GM23248 (cell line): ENCODE measurements at regions not wholly inside any gene's neighbourhood (a gene's known extent, or its start where the extent isn't known, plus 50 kb on each side); places are given as distances from the start of the nearest gene placed in this dataset.

ENCODE experiments used
- DNase-seq: peaks from one replicate; pipeline ENCODE4 v3.0.0-alpha.2; 2015
- H2AFZ ChIP-seq: fragments of 200-600 bp; sonication (generic); 2 replicates; pipeline ENCODE4 v1.6.1; 2016; ENCODE audit warnings: antibody characterized with exemption
- H3F3A ChIP-seq: fragments of 200-600 bp; sonication (generic); 2 replicates; pipeline ENCODE4 v1.6.1; 2016; ENCODE audit warnings: mild to moderate bottlenecking, antibody characterized with exemption, mixed run types; ENCODE audit not compliant: insufficient read depth
- H3K27ac ChIP-seq: fragments of 200-600 bp; sonication (generic); 2 replicates; pipeline ENCODE4 v1.5.1; 2016; ENCODE audit warnings: mild to moderate bottlenecking
- H3K27me3 ChIP-seq: fragments of 200-600 bp; sonication (generic); replicated peaks from 2 replicates; pipeline ENCODE4 v1.6.1; 2016; ENCODE audit warnings: mild to moderate bottlenecking; ENCODE audit not compliant: insufficient read depth
- H3K36me3 ChIP-seq: fragments of 200-600 bp; sonication (generic); 2 replicates; pipeline ENCODE4 v1.6.1; 2016; ENCODE audit warnings: low read depth, mild to moderate bottlenecking
- H3K4me1 ChIP-seq: fragments of 200-600 bp; sonication (generic); 2 replicates; pipeline ENCODE4 v1.6.1; 2016; ENCODE audit warnings: mild to moderate bottlenecking; ENCODE audit not compliant: insufficient read depth
- H3K4me2 ChIP-seq: fragments of 200-600 bp; sonication (generic); one replicate; pipeline ENCODE4 v1.6.1; 2016; ENCODE audit warnings: mild to moderate bottlenecking; ENCODE audit not compliant: unreplicated experiment
- H3K4me3 ChIP-seq: fragments of 200-600 bp; sonication (generic); 2 replicates; pipeline ENCODE4 v1.5.1; 2016; ENCODE audit warnings: mild to moderate bottlenecking
- H3K79me2 ChIP-seq: fragments of 200-600 bp; sonication (generic); 2 replicates; pipeline ENCODE4 v1.6.1; 2016; ENCODE audit warnings: mild to moderate bottlenecking; ENCODE audit not compliant: insufficient read depth
- H3K9ac ChIP-seq: fragments of 200-600 bp; sonication (generic); 2 replicates; pipeline ENCODE4 v1.6.1; 2016; ENCODE audit warnings: mild to moderate bottlenecking
- H3K9me2 ChIP-seq: fragments of 200-600 bp; sonication (generic); 2 replicates; pipeline ENCODE4 v1.6.1; 2016; ENCODE audit warnings: mixed run types, mild to moderate bottlenecking, moderate library complexity; ENCODE audit not compliant: insufficient read depth
- H3K9me3 ChIP-seq: fragments of 200-600 bp; sonication (generic); one replicate; pipeline ENCODE4 v1.6.1; 2017; ENCODE audit warnings: low read depth
- H4K20me1 ChIP-seq: fragments of 200-600 bp; sonication (generic); 2 replicates; pipeline ENCODE4 v1.6.0; 2016; ENCODE audit not compliant: insufficient read depth
- EZH2 ChIP-seq: fragments of 200-600 bp; sonication (generic); IDR thresholded peaks from 2 replicates; pipeline ENCODE4 v1.6.1; 2018; ENCODE audit warnings: antibody characterized with exemption, mild to moderate bottlenecking; ENCODE audit not compliant: insufficient read depth, poor library complexity, severe bottlenecking
- EZH2phosphoT487 ChIP-seq: fragments of 200-600 bp; sonication (generic); IDR thresholded peaks from 2 replicates; pipeline ENCODE4 v1.6.1; 2018; ENCODE audit warnings: antibody characterized with exemption, moderate library complexity, mild to moderate bottlenecking, low read depth; ENCODE audit not compliant: insufficient read depth
- WGBS, 2 experiments: methylation state at CpG; one replicate each; pipeline ENCODE4 v1.1.6; 2015 to 2017; ENCODE audit warnings: low lambda C conversion rate in 2 of 2, low coverage in 1 of 2; ENCODE audit errors: missing lambda C conversion rate in 2 of 2; 5-methylcytosine and 5-hydroxymethylcytosine counted together
- in situ Hi-C: fragments of 300-500 bp; cut with MboI; formaldehyde crosslinking; loops from 2 replicates; pipeline ENCODE4 v1.15.0; 2020

DNA sequence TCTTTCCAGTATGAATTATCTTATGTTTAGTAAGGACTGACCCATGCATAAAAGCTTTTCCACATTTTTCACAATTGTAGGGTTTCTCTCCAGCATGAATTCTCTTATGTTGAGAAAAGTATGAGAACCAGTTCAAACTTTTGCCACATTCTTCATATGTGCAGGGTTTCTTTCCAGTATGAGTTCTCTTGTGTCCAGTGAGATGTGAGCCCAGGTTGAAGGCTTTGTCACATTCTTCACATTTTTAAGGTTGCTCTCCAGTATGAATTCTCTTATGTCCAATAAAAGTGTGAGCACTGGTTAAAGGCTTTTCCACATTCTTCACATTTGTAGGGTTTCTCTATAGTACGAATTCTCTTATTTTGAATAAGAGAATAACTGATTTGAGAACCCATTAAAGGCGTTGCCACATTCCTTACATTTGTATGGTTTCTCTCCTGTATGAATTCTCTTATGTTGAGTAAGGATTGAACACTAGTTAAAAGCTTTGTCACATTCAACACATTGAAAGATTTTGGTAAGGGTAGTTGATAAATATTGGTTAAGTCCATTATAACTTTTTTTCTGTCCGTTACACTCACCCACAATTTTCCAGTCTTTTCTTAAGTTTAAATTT is 911.0 kb upstream of the ZNF722 start:
- H3K9me3 ChIP-seq = peaks cover 16% of the 10 kb centered on the region
- H3K27me3 ChIP-seq = no peaks in the 10 kb centered on the region
- no peaks in the 10 kb centered on the region for H3K4me1 ChIP-seq
- no peaks in the 10 kb centered on the region for H3K9me2 ChIP-seq
- H3K4me2 ChIP-seq = no peak overlapping the region
- H4K20me1 ChIP-seq = no peaks in the 10 kb centered on the region
- H3K9ac ChIP-seq = no peak overlapping the region
- WGBS, 2 experiments = 7 to 15% methylated on average over 3 of the region's 3 CpGs
- no peak overlapping the region for H3K27ac ChIP-seq
- no peaks in the 10 kb centered on the region for H3K79me2 ChIP-seq
- DNase-seq = no peak
- H3K36me3 ChIP-seq = no peaks in the 10 kb centered on the region
- H2AFZ ChIP-seq = no peak overlapping the region
- no peaks in the 10 kb centered on the region for H3F3A ChIP-seq
- TF ChIP-seq EZH2phosphoT487 (no peak), EZH2 (no peak)
- in situ Hi-C loops = no loop called here
- no peak overlapping the region for H3K4me3 ChIP-seq

DNA sequence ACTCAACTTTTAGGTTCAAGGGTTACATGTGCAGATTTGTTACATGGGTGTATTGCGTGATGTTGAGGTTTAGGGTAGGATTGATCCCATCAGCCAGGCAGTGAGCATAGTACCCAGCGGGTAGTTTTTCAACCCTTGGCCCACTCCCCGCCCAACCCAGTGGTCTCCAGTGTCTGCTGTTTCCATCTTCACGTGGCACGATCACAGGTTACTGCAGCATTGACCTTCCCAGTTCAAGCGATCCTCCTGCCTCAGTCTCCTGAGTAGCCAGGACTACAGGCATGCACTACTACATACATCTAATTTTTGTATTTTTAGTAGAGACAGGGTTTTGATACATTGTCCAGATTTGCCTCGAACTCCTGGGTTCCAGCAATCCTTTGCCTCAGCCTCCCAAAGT is 905.7 kb upstream of the ZNF722 start:
- H3F3A ChIP-seq = no peaks in the 10 kb centered on the region
- H3K9ac ChIP-seq = no peak overlapping the region
- in situ Hi-C loops = no loop called here
- TF ChIP-seq EZH2phosphoT487 (no peak), EZH2 (no peak)
- H3K9me2 ChIP-seq = no peaks in the 10 kb centered on the region
- H3K27me3 ChIP-seq = no peaks in the 10 kb centered on the region
- peaks cover 2% of the 10 kb centered on the region for H3K9me3 ChIP-seq
- H3K27ac ChIP-seq = no peak overlapping the region
- H2AFZ ChIP-seq = no peak overlapping the region
- no peak for DNase-seq
- no peaks in the 10 kb centered on the region for H3K79me2 ChIP-seq
- H3K4me3 ChIP-seq = no peak overlapping the region
- H3K4me2 ChIP-seq = no peak overlapping the region
- H3K36me3 ChIP-seq = no peaks in the 10 kb centered on the region
- 24 to 26% methylated on average over 7 of the region's 7 CpGs for WGBS, 2 experiments
- no peaks in the 10 kb centered on the region for H3K4me1 ChIP-seq
- no peaks in the 10 kb centered on the region for H4K20me1 ChIP-seq

- no peak for TF ChIP-seq EZH2
- no peak for TF ChIP-seq EZH2phosphoT487
- Histone ChIP-seq H2AFZ (no peak overlapping the region), H3K36me3 (no peaks in the 10 kb centered on the region), H3K27ac (no peak overlapping the region), H3K4me3 (no peak overlapping the region), H3F3A (no peaks in the 10 kb centered on the region), H3K9ac (no peak overlapping the region), H3K4me1 (no peaks in the 10 kb centered on the region), H3K27me3 (no peaks in the 10 kb centered on the region), H3K4me2 (no peak overlapping the region), H3K79me2 (no peaks in the 10 kb centered on the region), H3K9me3 (no peaks in the 10 kb centered on the region), H4K20me1 (no peaks in the 10 kb centered on the region), H3K9me2 (no peaks in the 10 kb centered on the region)
- 73 to 74% methylated on average over 1 of the region's 1 CpG for WGBS, 2 experiments
- DNase-seq = no peak
- in situ Hi-C loops = no loop called here
These were observed 905.2 kb upstream of the ZNF722 start for GRCh38 chr7:63093481-63093880.

DNA sequence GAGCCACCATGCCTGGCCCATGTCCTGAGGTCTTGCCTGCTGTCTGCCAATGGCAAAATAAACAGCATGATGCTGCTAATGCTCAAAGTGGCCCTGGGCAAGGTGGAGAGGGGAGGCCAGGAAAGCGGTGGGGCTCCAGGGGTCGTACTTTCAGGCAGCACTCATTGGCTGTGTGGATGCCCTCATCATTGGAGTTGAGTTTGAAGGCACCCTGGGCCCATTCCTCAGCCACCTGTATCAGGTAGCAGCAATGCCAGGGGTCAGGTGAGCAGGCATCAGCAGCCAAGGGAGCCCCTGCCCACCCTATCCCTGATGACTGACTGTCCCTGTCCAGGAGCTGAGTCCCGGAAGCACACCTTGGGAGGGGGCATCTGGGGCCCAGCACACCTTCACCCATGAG is 902.5 kb upstream of the ZNF722 start:
- DNase-seq = no peak
- 8 to 17% methylated on average over 2 to 3 of the region's 3 CpGs for WGBS, 2 experiments
- Histone ChIP-seq H2AFZ (no peak overlapping the region), H3K9ac (no peak overlapping the region), H3K4me1 (no peaks in the 10 kb centered on the region), H3K36me3 (no peaks in the 10 kb centered on the region), H3F3A (no peaks in the 10 kb centered on the region), H3K27me3 (no peaks in the 10 kb centered on the region), H3K79me2 (no peaks in the 10 kb centered on the region), H3K4me2 (no peak overlapping the region), H3K27ac (no peak overlapping the region), H3K4me3 (no peak overlapping the region), H3K9me2 (no peaks in the 10 kb centered on the region), H4K20me1 (no peaks in the 10 kb centered on the region), H3K9me3 (no peaks in the 10 kb centered on the region)
- no peak for TF ChIP-seq EZH2phosphoT487
- no peak for TF ChIP-seq EZH2
- in situ Hi-C loops = no loop called here

DNA sequence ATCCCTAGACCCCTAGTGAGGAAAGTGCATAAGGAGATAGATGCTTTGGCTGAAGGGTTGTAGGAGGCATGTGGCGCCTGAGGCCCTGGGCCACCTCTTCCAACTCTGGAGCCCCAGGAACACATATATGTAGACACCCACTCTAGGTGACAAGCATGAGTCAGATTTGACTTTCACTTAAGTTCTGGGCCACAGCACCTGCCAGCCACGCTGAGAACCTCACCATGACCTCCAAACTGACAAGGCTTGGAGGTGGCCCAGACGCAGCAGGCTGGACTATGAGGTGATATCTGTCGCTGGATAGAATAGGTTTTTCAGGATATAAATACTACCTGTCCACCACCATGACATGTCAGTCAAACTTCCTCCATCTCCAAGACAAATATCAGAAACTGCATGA is 894.0 kb upstream of the ZNF722 start:
- no peaks in the 10 kb centered on the region for H3K9me2 ChIP-seq
- 8 to 12% methylated on average over 4 of the region's 4 CpGs for WGBS, 2 experiments
- H2AFZ ChIP-seq = no peak overlapping the region
- no peaks in the 10 kb centered on the region for H3K27me3 ChIP-seq
- no peaks in the 10 kb centered on the region for H3F3A ChIP-seq
- no peaks in the 10 kb centered on the region for H3K36me3 ChIP-seq
- H3K9ac ChIP-seq = no peak overlapping the region
- H3K4me3 ChIP-seq = no peak overlapping the region
- no peaks in the 10 kb centered on the region for H3K4me1 ChIP-seq
- H3K27ac ChIP-seq = no peak overlapping the region
- H3K4me2 ChIP-seq = no peak overlapping the region
- no peaks in the 10 kb centered on the region for H4K20me1 ChIP-seq
- TF ChIP-seq EZH2phosphoT487 (no peak), EZH2 (no peak)
- DNase-seq = no peak
- peaks cover 6% of the 10 kb centered on the region for H3K9me3 ChIP-seq
- no peaks in the 10 kb centered on the region for H3K79me2 ChIP-seq
- in situ Hi-C loops = no loop called here
